NCI-H2107 treated with DMSO at 0.1 percent for 48 hours (cell line): ENCODE measurements at regions not wholly inside any gene's neighbourhood (a gene's known extent, or its start where the extent isn't known, plus 50 kb on each side); places are given as distances from the start of the nearest gene placed in this dataset.
"Not testable (repeated sequence)": the region's sequence is repeated elsewhere in the genome, so short reads cannot be mapped to it uniquely, and the experiment has no call there.

ENCODE experiments used
- DNase-seq: peaks from one replicate; lab custom pipeline; 2025; ENCODE audit not compliant: unreplicated experiment; lab: John Stamatoyannopoulos, UW

- DNase-seq, result no peak
Measured at GRCh38 chr1:164092603-164093353, 466.2 kb upstream of the PBX1 start.

DNA sequence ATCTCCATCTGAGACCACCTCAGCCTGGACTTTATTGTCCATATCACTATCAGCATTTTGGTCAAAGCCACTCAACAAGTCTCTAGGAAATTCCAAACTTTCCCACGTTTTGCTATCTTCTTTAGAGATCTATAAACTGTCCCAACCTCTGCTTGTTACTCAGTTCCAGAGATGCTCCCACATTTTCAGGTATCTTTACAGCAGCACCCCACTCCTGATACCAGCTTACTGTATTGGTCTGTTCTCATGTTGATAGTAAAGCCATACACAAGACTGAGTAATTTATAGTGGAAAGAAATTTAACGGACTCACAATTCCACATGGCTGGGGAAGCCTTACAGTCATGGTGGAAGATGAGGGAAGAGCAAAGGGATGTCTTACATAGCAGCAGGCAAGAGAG lies 465.4 kb upstream of the PBX1 start:
- DNase-seq, result no peak

DNA sequence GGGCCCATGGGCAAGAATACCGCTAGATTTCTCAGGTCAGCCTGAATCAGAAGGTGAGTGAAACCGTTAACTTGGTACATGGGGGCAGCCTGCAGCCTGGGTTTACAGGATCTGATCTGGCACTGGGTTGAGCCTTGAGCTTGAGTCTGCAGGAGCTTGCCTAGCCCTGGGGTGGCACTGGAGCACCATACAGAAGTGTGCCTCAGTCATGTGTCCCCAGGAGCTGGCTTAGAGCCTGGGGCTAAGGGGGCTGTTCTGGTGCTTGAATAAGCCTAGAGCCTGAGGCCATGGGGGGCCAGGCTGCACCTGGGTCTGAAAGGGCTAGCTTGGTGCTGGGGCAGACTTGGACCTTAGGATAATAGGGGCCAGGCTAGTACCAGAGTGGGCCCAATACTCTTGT lies 457.2 kb upstream of the PBX1 start:
- no peak for DNase-seq

- no peak for DNase-seq
Measured at GRCh38 chr1:164131949-164132348, 427.0 kb upstream of the PBX1 start.

DNA sequence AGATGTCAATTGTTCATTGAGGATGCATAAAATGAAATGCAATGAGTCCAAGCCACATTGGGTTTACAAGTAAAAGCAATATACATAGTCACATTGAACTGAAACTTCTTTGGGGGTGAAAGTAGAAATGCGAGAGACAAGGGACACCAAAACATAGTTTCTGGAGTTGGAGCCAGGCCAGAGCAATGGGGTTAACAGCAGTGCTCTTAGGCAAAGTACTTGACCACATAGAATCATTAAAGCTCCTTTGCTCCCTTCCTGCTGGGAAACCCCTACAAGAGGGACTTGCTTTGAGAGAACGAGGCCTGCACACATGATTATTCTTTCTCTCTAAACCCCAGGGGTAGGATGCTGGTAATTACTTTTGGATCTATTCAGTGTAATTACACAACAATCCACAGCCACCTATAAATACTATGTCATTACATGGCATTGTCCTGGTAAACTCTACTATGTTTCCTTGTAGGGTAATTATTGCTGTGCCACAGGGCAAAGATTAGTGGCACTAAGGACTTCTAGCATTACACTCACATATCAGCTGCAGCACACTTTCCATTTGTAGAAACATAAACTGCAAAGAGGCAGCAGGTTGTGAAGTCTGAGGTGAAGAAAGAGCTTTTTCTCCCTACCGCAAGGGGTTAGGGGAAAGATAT lies 421.6 kb upstream of the PBX1 start:
- DNase-seq, result peak; percentile 98

- DNase-seq, result no peak
Measured at GRCh38 chr1:164141797-164142196, 417.2 kb upstream of the PBX1 start.

DNA sequence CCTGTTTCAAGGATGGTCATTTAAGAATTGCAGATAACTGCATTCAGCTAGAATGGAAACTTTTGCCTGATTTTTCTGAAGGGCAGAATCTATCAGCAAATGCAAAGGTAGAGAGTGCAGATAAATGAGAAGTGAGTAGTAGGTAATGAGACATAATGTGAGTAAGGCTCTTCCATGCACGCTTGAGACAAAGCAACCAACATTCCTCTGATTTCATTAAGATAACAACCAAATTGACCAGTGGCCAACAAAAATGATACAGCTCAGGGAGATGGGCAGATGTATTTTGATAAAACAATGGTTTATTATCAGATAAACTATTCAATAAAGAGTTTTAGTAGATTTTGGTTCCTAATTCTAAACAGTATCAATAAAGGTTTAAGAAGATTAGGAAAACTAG lies 404.4 kb upstream of the PBX1 start:
- DNase-seq, result no peak

GRCh38 chr1:164155347-164155746 lies 403.6 kb upstream of the PBX1 start:
- DNase-seq, result no peak

GRCh38 chr1:164163289-164163849 lies 395.6 kb upstream of the PBX1 start:
- no peak for DNase-seq

DNA sequence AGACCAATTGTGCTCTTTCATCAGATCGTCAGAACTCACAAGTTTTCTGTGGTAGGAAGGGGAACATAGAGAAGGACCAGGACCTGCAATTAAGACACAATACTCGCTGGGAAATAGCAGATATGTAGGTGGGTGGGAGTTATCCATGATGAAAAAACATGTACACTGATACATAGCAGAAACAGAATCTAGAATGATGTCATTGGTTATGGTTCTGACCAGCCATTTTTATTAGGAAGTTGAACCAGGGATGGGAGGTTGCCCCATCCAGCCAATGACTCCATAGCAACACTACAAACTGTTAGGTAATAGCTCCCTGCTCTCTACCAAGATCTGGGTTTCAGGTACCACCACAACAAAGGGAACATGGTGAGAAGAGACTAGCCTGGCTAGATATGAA lies 393.5 kb upstream of the PBX1 start:
- no peak for DNase-seq

- not testable (repeated sequence) for DNase-seq
Measured at GRCh38 chr1:164166454-164166853, 392.5 kb upstream of the PBX1 start.

- no peak for DNase-seq
Measured at GRCh38 chr1:164177118-164177517, 381.9 kb upstream of the PBX1 start.

DNA sequence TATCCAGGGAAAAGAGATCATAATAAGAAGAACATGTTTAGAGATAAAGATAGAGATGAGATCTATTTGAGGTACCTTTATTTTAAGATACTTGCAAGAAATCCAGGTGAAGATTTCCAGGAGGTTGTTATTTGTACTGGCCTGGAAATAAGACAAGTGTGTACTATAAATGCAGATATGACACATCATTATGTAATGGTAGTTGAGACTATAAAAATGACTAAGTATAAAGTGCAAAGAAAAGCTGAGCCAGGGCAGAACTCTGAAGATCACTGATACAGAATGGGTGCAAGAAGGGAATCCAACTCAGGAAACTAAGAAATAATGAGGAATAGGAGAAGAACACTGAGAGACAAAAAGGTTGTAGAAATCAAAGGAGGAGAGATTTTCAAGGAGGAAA lies 378.2 kb upstream of the PBX1 start:
- no peak for DNase-seq

DNA sequence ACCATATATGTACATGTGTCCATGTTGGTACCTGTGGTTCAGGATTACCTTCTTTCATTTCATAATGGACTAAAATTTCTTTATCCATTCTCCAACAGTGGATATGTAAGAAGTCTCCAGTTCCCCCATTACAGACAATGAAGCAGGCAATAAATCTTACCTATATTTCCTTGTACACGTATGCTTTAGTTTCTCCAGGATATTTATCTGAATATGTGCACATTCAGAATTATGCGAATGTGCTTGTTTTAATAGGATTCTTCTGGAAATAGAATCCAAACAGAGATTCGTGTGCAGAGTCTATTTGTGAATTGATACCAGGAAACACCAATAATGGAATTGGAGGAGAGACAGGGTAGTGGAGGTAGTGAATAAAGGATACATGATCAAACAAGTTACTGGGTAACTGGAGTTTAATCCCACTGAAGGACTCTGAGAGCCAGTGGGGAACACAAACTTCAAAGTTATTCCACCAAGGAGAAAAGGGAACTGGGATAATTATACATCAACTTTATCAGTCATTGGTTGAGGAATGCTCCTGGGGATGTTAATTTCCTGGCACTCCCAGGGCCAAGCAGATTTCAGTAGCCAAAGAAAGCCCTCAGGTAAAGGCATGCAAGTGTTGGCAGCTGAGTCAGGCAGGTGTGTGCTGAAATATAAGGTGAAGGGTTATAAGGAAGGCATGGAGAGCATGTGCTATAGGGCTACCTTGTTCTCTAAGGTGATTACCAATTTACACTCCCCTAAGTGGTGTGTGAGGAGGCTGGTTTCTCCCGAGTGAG lies 374.9 kb upstream of the PBX1 start:
- no peak for DNase-seq

DNA sequence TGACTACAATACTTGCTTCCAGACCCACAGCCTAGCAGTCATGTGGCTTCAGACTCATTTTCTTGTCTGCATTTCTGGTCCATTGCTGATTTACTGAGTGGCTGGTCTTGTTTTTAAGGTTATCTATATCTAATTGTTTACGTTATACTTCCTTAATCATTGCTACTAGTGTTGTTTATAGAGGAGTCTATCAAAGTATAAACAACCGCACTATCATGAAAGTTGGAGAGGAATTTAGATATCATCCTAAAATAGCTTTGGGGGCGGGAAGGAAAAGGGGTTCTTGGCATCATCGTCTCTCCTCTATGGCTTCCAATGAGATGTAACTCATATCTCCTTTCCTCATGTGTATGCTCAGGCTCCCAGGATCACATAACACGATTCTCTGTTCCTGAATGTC lies 372.1 kb upstream of the PBX1 start:
- DNase-seq, result no peak

DNA sequence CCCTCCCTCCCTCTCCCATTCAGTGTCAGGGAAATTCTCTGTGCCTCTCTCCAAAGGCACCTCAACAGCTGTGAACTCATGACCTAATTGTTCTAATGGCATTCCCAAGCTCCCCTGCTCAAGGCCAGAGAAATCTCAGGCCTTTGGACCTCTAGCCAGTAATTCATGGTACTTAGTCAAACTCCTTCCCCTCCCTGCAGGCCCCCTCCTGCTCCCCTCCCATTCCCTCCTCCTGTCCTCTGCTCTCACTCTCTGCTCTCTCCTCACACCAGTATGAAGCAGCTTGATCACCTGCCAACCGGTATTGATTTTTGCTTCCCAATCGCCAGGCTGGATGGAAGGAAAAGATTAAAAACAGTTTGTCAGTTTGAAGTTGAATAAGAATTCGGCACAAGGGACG lies 370.5 kb upstream of the PBX1 start:
- peak; percentile 52 for DNase-seq

DNA sequence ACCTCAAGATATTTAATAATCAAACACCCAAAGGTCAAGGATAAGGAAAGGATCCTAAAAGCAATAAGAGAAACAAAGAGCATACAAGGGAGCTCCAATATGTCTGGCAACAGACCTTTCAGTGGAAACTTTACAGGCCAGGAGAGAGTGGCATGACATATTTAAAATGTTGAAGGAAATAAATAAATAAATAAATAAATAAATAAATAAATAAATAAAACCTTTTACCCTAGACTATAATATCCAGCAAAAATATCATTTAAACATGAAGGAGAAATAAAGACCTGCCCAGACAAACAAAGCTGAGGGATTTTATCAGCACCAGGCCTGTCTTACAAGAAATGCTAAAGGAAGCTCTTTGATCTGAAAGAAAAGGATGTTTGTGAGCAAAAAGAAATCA lies 367.8 kb upstream of the PBX1 start:
- no peak for DNase-seq

DNA sequence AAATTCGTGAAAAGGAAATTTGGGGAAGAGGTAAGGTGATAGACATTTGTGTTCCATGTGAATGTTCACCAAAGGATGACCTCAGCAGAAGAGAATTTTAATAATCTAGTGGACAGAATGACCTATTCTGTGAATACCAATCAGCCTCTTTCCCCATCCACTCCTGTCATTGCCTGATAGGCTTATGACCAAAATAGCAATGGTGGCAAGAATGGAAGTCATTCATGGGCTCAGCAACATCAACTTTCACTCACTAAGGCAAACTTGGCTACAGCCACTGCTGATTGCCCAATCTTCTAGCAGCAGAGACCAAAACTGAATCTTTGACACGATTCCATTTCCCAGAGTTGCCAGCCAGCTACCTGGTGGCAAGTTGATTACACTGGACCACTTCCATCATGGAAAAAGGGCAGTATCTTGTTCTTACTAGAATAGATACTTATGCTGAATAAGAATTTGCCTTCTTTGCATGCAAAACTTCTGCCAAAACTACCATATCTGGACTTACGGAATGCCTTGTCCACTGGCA lies 348.7 kb upstream of the PBX1 start:
- no peak for DNase-seq

- DNase-seq, result no peak
Measured at GRCh38 chr1:164223378-164223777, 335.6 kb upstream of the PBX1 start.

GRCh38 chr1:164225011-164225410 lies 334.0 kb upstream of the PBX1 start:
- DNase-seq, result no peak

GRCh38 chr1:164226977-164227376 lies 332.0 kb upstream of the PBX1 start:
- no peak for DNase-seq

DNA sequence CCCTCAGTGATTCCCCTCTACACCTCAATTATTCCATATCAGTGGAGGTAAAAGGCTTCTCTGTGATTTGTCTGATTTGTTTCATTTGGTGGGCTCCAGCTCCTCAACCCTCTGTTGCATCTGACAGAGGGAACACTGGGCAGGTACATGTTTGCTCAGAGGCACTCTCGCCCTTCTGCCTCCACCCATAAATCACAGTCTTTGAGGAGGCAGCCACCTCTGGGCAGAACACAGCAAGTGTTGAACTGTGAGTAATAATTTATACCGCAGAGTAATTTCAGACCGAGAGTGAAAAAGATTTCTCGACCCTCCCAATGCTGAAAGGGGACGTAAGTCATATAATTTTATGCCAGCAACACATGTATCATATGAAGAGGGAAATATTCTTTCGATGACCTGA lies 330.1 kb upstream of the PBX1 start:
- no peak for DNase-seq
